ENCODE measurements at regions not wholly inside any gene's neighbourhood (a gene's known extent, or its start where the extent isn't known, plus 50 kb on each side); places are given as distances from the start of the nearest gene placed in this dataset.

- Histone ChIP-seq H3K27ac (ENCODE audit: low read length) (no peak overlapping the region), H3K4me3 (ENCODE audit: low read length) (no peak overlapping the region), H3K9me3 (ENCODE audit: control insufficient read depth, insufficient read depth, low read length) (no peaks in the 10 kb centered on the region), H3K4me1 (ENCODE audit: control insufficient read depth, insufficient read depth, low read length) (no peaks in the 10 kb centered on the region), H3K27me3 (ENCODE audit: control insufficient read depth, insufficient read depth, low read length) (no peaks in the 10 kb centered on the region), H3K36me3 (ENCODE audit: control insufficient read depth, insufficient read depth, low read length) (no peaks in the 10 kb centered on the region)
- no CpG with 5 or more reads among the region's 1 CpG for WGBS (ENCODE audit: insufficient coverage, insufficient read length)
- no peak for DNase-seq (ENCODE audit: low read depth, low spot score)
Measured at GRCh38 chr2:181398000-181398399, 59.2 kb upstream of the ITGA4 start.

- H3K27me3 ChIP-seq (ENCODE audit: control insufficient read depth, insufficient read depth, low read length), result no peaks in the 10 kb centered on the region
- no peak for DNase-seq (ENCODE audit: low read depth, low spot score)
- H3K4me1 ChIP-seq (ENCODE audit: control insufficient read depth, insufficient read depth, low read length), result no peaks in the 10 kb centered on the region
- no peaks in the 10 kb centered on the region for H3K9me3 ChIP-seq (ENCODE audit: control insufficient read depth, insufficient read depth, low read length)
- no peak overlapping the region for H3K27ac ChIP-seq (ENCODE audit: low read length)
- no peak overlapping the region for H3K4me3 ChIP-seq (ENCODE audit: low read length)
- H3K36me3 ChIP-seq (ENCODE audit: control insufficient read depth, insufficient read depth, low read length), result no peaks in the 10 kb centered on the region
- no CpG with 5 or more reads among the region's 4 CpGs for WGBS (ENCODE audit: insufficient coverage, insufficient read length)
Measured at GRCh38 chr2:181399027-181399426, 58.2 kb upstream of the ITGA4 start.

- Histone ChIP-seq H3K36me3 (ENCODE audit: control insufficient read depth, insufficient read depth, low read length) (no peaks in the 10 kb centered on the region), H3K27ac (ENCODE audit: low read length) (no peak overlapping the region), H3K9me3 (ENCODE audit: control insufficient read depth, insufficient read depth, low read length) (no peaks in the 10 kb centered on the region), H3K27me3 (ENCODE audit: control insufficient read depth, insufficient read depth, low read length) (no peaks in the 10 kb centered on the region), H3K4me3 (ENCODE audit: low read length) (no peak overlapping the region), H3K4me1 (ENCODE audit: control insufficient read depth, insufficient read depth, low read length) (no peaks in the 10 kb centered on the region)
- no CpG with 5 or more reads among the region's 1 CpG for WGBS (ENCODE audit: insufficient coverage, insufficient read length)
- DNase-seq (ENCODE audit: low read depth, low spot score), result no peak
Measured at GRCh38 chr2:181404472-181404871, 52.7 kb upstream of the ITGA4 start.

- H3K36me3 ChIP-seq (ENCODE audit: control insufficient read depth, insufficient read depth, low read length), result no peaks in the 10 kb centered on the region
- no CpG with 5 or more reads among the region's 3 CpGs for WGBS (ENCODE audit: insufficient coverage, insufficient read length)
- no peak overlapping the region for H3K27ac ChIP-seq (ENCODE audit: low read length)
- H3K4me3 ChIP-seq (ENCODE audit: low read length), result no peak overlapping the region
- H3K27me3 ChIP-seq (ENCODE audit: control insufficient read depth, insufficient read depth, low read length), result no peaks in the 10 kb centered on the region
- DNase-seq (ENCODE audit: low read depth, low spot score), result no peak
- no peaks in the 10 kb centered on the region for H3K9me3 ChIP-seq (ENCODE audit: control insufficient read depth, insufficient read depth, low read length)
- peaks cover 6% of the 10 kb centered on the region; the same call in 1 of the 2 replicates for H3K4me1 ChIP-seq (ENCODE audit: control insufficient read depth, insufficient read depth, low read length)
Measured at GRCh38 chr2:181407171-181407570, 50.0 kb upstream of the ITGA4 start.

Data from iPS DF 6.9 (cell line).